HG02885 (cell line): ENCODE measurements at regions not wholly inside any gene's neighbourhood (a gene's known extent, or its start where the extent isn't known, plus 50 kb on each side); places are given as distances from the start of the nearest gene placed in this dataset.
"Not testable (repeated sequence)": the region's sequence is repeated elsewhere in the genome, so short reads cannot be mapped to it uniquely, and the experiment has no call there.

Source experiments
- ATAC-seq: cut with Tn5 transposase; IDR thresholded peaks from one replicate; pipeline ENCODE4 v1.9.1; 2021; ENCODE audit warnings: mild to moderate bottlenecking; ENCODE audit not compliant: unreplicated experiment, poor library complexity

DNA sequence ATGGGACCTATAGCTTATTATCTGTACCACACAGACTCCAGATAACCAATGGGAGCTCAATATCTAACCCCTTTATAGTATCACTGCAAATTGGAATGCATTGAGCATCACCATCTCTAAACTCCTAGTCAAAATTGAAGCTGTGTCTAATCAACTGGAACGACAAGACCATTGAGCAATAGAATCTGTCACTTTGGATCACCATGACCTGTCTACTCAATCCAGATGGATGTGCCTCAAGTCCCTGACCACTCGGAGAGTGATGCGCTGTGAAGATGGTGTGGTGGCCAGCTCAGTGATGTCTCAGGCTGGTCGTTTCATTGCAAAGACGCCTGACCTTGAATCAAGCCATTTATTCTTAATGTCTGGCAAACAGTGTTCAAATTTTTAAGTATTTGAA lies 160.5 kb downstream of the SEMA6D start:
- ATAC-seq, result no peak

DNA sequence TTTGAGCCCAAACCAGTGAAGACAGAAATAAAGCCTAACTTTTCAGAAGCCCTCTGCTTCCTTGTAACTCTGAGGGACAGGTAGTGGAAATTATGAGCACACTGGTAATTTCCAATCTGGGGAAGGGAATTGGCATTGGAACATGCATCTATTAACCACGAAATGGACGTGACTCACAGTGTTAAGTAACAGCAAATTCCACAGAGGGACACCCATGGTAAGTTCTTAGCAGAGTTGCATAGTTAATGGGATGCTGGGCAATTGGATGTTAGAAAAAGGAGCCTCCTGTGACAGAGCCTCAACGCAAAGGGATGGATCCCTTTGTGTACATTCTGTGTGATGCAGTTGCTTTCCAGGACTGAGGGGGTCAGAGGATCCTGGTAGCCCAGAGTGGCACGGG lies 168.6 kb downstream of the SEMA6D start:
- no peak for ATAC-seq

DNA sequence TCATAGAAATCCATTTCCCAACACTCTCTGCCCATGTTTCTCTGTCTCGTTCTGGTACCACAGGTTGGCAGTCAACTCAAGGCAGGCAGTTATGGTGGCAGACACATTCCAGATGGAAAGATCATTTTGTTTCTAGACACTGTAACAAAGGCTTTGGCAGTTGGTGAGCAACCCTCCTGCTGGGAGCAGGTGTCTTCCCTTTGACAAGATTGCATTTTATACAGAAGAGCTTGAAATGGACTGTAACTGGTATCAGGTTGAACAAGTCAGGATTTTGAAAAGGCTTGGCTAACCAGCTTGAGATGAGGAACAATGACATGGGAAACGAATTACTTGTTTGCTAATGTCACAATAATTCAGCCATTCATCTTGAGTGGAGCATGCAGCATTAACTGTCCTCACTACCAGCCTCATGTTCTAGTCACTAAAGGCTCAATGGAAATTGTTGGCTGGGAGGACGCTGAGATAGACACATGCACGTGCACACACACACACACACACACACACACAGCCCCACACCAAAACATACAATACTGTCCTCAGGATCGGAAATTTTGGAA lies 170.0 kb downstream of the SEMA6D start:
- ATAC-seq, result no peak

DNA sequence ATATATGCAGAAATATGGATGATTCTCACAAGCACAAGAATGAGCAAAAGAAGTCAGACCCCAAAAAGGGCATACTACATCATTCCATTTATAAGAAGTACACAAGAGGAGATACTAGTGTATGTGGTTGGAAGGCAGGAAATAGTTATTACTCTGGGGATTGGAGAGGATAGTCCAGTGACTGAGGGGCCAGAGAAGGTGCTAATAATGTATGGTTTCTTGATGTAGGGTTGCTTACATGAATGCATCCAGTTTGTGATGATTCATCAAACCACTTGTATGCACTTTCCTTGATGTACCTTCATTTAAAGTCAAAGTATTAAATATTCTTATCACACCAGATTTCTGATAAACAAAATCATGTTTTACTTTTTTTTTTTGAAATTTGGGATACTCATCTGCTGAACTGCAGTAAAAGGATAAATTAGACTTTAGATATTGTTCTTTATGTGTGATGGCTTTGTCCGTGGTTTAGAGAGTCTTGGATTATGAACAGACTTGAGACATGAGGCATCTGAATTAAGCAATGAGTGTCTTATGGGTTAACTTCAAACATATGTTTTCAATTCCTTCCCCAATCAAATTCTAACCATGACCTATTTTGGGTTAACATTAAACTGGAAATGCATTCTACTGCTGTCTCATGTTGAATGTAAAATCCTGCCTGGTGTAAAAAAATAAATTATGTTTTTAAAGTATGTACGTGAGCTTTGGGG lies 171.2 kb downstream of the SEMA6D start:
- ATAC-seq, result no peak

DNA sequence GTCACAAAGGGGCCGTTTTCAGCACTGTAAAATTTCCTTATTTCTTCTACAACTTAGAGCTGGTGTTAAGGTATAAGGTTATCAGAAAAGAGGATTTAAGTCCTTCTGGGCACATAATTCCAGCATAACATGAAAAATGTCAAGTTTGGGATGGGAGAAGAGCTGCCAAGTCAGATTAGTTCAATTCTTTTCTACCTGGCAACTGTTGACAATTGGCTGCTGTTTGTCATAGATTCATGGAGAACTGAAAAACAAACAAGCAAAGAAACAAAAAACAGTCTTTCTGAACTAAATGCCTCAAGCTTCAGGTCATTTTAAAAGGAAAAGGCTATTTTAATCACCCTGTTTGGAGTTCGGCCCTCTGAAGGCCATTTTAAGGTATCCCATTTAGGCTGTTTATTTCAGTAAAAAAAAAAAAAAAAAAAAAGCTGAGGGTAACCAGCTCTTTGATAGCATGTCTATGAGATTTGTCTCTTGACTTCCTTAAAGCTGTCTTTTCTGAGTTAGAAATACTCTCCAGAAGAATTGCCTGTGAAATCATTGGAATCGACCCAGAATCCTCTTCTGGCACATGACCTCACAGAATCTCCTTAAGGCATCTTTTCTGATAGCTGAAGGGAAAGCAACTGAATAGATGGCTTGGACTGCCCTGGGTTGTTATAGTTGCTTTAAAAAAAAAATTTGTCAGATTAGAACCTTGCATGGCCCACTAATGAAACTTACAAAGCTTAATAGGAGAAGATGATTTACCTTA lies 173.3 kb downstream of the SEMA6D start:
- ATAC-seq, result no peak

DNA sequence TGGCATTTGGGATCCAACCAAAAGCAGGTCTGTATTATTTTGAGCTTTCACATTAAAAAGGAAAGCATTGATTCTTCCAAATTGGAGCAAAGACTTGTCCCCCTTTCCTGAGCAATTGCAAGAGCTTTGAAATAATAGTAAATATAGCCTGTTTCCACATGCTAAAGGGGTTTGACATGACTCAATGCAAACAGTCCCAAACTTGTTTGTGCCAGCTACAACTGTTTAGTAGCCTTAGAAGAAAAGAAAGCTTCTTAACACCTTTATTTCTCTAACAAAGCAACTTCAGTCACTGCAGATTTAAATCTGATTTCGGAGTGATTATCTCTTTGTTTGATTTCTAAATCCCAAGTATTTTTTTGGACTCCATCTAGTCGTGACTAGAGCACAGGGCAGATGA lies 180.2 kb downstream of the SEMA6D start:
- no peak for ATAC-seq

DNA sequence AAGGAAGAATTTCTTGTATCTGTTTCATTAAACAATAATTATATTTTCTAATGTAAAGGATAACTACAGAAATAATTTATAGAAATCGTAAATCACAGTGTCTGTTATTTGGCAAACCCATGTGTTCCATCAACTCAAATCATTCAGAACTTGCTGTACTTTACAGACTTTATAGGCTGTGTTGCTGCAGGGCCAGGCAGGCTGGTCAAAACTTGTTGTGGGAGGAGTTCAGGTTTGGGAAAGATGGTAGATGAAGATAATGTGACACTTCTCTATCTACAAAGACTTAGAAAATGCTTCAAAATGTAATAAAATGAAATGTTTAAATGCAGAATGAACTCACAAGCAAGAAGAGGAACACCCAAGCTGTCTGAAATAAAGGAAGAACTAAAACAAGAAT lies 183.4 kb downstream of the SEMA6D start:
- ATAC-seq, result no peak

DNA sequence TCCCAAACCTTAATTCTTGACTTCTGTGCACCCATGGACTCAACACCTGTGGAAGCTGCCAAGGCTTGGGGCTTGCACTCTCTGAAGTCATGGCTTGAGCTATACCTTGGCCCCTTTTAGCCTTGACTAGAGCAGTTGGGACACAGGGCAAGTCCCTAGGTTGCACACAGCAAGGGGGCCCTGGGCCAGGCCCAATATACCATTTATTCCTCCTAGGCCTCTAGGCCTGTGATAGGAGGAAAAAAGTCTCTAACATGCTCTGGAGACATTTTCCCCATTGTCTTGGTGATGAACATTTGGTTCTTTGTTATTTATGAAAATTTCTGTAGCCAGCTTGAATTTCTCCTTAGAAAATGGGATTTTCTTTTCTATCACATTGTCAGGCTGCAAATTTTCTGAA lies 186.1 kb downstream of the SEMA6D start:
- no peak for ATAC-seq

DNA sequence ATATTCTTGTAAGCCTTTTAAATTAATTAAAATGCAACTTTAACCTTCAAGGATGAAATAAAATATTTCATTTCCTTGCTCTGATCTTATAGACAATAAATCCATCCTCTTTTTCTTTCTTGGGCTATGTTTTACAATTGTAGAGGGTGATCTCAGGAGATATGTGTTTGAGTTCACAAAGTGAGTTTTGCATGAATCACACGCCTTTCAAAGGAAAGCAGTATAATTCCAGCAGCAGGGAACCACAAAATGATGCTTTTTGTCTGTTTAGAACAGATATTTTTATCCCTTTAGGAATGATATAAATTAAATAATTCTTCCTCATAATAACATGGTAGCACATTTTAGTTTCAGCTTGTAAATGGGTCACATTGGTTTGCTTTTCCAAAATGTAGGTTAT lies 191.2 kb downstream of the SEMA6D start:
- ATAC-seq, result no peak

DNA sequence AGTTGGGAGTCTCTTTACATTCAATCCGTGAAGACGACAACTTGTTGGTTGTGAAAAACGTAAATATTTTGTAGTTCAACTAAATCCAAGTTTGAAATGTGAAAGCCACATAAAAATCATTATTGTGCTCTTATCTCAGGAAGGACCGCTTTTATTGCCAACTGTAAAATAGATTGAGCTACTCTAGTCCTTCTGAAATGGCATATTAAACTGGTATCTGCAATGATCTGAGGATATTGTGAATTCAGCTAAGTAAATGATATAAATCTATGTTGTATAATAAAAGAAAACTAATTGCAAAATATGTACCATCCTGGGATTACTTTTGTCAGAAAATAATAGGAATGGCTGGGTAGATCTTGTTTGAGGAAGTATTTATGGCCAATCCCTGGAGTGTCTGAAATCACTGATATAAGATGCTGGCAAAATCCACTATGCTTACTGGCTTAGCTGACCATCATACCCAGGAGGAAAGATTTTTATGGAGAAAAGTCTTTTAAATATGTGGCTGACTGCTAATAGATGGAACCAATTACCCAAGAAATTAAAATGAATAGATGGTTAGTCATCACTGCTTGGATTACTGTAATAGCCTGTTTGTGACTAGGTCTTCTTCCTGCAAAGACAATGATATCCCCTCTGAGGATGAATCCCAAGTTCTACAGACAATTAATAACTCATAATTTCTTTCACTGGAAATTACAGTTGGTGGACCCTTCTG lies 191.8 kb downstream of the SEMA6D start:
- ATAC-seq, result no peak

DNA sequence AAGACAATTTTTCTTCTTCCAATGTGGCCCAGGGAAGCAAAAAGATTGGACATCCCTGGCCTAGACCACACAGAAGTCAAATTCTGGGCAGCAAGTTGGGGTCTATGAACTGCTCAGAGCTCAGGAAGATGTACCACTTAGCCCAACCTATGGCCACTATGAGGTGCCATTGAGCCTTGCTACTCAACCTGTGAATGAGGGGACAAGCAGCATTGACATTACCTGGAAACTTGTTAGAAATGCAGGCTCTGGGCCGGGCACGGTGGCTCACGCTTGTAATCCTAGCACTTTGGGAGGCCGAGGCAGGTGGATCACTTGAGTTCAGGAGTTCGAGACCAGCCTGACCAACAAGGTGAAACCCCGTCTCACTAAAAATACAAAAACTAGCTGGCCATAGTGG lies 195.6 kb downstream of the SEMA6D start:
- not testable (repeated sequence) for ATAC-seq

DNA sequence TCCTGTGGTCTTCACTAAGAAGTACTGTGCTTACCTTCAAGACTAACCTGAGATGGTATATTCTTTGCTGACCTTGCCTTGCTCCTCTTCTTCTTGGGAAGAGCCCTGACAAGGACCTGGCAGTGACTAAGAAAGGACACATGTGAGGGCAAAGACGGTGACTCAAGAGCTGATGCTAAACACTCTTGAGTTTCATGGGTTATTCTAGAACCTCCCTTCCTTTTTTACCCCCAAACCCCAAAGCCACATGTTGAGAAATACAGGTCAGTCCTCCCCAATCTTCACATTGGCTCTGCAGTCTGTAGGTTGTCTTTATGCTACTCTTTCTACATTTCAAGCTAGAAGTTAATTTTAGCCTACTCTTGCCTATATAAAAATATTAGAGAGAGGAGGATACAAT lies 200.6 kb downstream of the SEMA6D start:
- no peak for ATAC-seq

DNA sequence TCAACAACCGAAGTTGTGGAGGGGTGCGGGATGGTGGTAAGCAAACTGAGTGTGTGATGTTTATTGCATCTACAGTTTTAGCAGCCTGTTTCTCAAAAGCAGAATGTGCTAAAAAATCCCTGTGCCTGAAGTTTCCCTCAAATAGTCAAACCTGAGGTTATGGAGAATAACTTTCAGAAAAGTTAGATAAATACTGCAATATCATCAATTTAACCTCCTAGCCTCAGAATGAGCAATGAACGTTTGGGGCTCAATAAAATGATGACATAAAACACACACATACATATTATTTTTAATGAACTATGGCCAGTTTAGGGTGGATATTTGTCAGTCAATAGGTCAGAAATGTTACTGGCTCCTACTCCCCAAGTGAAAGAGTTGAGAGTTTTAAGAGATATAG lies 201.6 kb downstream of the SEMA6D start:
- no peak for ATAC-seq

DNA sequence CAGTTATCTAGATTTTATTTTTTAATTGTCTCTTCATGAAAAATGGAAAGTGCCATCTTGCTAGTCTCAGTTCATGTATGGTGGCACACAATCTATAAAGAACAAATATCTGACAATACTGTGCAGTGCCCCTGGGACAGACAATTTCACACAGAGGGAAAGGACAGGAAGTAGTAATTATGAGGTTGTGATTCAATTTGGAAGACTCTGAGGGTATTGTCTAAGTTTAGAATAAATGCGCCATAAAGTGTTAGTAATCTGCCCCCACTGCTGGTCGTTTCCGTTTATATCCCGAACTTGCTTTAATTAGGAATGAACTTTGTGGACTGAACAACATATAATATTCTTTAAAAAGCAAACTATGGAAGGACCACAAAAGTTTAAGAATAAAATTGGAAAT lies 196.4 kb upstream of the SLC24A5 start:
- ATAC-seq, result no peak

DNA sequence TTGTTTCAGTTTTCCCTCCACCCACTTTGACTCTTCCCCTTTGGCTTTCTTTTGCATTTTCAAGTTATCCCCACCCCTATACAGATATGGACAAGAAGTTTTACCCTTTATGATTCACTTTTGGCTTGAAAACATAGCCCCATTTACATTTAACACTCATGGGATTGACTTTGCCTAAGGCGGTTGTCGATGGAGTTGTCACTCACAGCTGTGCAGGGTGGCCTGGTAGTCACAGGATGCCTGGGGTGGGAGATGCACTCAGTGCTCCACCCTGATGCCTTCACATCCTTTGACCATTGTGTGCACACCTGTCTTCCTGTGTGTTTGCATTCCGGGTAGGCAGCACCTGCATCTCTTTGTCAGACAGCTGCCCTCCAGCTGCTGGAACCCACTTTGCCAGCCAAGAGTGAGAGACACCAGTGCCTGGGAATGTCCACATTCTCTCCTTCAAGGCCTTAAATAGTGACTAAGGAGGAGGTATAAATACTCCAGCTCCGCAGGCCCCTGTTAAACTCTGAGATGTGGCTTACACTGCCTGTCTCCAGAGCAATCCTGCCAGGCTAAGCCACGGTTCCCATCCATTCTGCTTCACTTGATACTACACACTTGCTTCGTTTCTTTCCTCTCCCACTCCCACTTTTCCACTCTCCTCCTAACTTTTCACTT lies 191.5 kb upstream of the SLC24A5 start:
- ATAC-seq, result no peak

DNA sequence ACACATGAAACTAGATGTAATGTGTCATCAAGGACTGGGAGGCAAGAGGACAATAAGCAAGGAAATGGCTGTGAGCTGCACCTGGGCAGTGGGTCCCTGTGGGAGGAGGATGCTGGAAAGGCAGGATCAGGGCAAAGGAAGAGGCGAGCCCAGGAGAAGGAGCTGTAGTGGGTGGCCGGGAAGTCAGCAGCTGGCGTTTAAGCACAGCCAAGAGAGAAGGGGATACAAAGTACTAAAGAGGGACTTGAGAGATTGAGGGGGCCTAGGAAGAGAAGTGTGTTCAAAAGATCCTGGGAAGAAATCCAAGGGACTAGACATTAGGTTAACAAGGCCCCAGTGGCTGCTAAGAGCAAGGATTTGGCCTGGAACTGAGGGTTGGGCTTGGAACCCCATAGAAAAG lies 188.5 kb upstream of the SLC24A5 start:
- no peak for ATAC-seq

DNA sequence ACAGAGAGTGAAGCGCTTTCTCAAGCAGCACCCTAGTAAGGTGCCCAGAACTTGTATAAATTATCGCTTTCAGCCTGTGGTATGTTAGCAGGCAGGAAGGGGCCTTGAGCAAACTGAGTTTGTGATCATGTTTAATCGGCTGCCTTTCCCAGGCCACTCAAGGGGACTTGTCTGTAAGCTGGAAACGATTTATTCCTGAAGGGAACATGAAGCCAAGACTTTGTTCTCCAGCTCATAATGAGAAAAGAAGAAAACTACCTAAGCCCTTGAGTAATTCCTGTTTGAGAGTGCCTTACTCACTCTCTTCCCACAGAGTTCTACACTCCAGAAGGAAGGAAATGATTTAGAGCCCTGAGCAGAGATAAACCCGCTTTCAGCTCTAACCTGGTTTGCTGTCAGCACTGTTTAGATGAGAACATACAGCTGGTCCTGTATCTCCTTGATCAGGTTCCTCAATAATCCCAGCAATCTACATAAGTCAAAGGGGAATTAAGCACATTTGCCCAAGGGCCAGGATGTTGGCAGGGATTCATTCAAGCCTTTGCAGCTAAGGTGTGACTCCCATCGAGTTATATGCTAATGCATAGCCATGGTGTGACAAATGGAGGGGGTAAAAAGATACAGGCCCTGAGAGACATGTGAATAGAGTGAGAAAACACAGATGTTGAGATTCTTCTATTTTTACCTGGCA lies 187.7 kb upstream of the SLC24A5 start:
- no peak for ATAC-seq

DNA sequence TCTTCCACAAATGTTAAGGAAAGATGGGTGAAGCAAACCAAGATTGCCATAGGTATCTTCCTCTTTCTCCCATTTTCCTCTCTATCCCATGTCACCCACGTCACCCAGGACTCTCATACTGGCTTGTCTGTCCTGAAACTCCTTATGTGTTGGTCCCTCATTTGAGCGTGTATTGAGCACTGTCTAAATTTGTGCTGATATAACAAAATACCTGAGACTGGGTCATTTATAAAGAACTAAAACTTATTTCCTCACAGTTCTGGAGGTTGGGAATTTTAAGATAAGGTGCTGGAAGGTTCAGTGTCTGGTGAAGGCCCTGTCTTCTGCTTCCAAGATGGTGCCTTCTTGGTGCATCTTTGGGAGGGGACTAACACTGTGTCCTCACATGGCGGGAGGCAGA lies 186.9 kb upstream of the SLC24A5 start:
- no peak for ATAC-seq

DNA sequence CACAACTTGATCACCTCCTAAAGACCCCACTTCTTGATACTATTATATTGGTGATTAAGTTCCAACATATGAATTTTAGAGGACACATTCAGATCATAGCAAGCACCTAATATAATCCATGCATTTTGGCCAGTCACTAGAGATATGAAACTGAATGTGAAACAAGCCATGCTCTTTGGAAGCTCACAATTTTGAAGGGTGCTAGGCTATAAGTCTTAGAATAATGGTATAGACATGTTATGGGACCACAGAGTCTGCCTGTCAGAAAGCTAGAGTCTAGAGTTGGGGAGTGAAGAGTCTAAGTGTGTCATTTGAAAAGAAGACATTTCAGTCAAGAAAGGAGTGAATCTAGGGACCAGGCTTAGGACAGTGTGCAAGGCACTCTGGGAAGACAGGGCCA lies 186.4 kb upstream of the SLC24A5 start:
- ATAC-seq, result no peak

DNA sequence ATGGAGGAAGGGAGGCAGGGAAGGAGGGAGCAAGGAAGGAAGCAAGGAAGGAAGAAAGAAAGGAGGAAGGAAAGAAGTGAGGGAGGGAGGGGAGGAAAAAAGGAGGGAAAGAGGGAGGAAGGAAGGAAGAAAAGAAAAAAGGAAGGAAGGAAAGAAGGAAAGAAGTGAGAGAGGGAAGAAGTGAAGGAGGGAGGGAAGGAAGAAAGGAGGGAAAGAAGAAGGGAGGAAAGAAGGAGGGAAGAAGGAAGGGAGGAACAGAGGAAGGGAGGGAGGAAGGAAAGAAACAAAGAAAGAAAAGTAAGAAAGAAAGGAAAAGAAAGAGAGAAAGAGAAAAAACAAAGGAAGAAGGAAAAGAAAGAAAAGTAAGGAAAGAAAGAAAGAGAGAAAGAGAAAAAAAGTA lies 183.0 kb upstream of the SLC24A5 start:
- ATAC-seq, result no peak
